ENCODE measurements at regions not wholly inside any gene's neighbourhood (a gene's known extent, or its start where the extent isn't known, plus 50 kb on each side); places are given as distances from the start of the nearest gene placed in this dataset.

DNA sequence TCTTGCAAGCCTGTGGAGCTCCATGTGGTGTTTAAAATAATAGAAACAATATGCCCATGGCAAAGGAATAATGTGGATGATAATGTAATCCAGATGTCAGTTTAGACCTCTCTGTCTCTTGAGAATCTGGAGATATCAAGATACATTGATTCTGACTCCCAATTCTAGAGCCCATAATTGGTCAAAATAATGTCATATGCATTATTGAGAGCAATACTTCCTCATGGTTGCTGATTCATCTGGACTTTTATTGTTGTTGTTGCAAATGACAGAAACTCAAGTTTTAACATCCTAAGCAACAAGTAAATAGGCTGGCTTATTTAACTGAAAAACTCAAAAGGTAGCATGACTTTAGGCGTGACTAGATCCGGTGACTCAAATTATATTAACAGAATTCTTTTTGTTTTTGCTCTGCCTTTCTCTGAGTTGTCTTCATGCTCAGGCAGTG lies 152.1 kb downstream of the PCSK1 start:
- no peaks in the 10 kb centered on the region for H3K9me3 ChIP-seq (replicated peaks; ENCODE audit: control insufficient read depth, insufficient read depth, low read length)
- no peak overlapping the region for H3K4me2 ChIP-seq (ENCODE audit: insufficient read depth, low read length)
- H3K9ac ChIP-seq (replicated peaks; ENCODE audit: extremely low read depth, insufficient read depth, low read length), result no peak overlapping the region
- ChIA-PET POLR2A (interaction anchor here (0.7 kb wide), 1 partner anchor 550 kb away, joined by 4 read pairs; no protein-coding TSS in a partner anchor), CTCF (interaction anchor here (0.7 kb wide), 1 partner anchor 13 kb away, joined by 3 read pairs; no protein-coding TSS in a partner anchor)
- no peak for FAIRE-seq
- no peak overlapping the region for H3K4me3 ChIP-seq (replicated peaks in 1 of 3; ENCODE audit: insufficient read depth in 1 of 3, low read depth in 1 of 3, low read length in 3 of 3)
- BruUV-seq (replicated peaks), result no TSS peak
- no peaks in the 10 kb centered on the region for H3K27me3 ChIP-seq (ENCODE audit: control insufficient read depth in 2 of 2, insufficient read depth in 2 of 2, low read length in 2 of 2)
- no peak overlapping the region for H3K27ac ChIP-seq (ENCODE audit: insufficient read depth, low read depth, low read length)
- no peaks in the 10 kb centered on the region for H3K79me2 ChIP-seq (ENCODE audit: control insufficient read depth, insufficient read depth, low read length)
- no peaks in the 10 kb centered on the region for H3K36me3 ChIP-seq (ENCODE audit: control insufficient read depth in 2 of 2, extremely low read depth in 1 of 2, insufficient read depth in 2 of 2, low read length in 2 of 2)
- no peak overlapping the region for H2AFZ ChIP-seq (ENCODE audit: low read depth, low read length)
- H4K20me1 ChIP-seq (replicated peaks; ENCODE audit: control insufficient read depth, extremely low read depth, insufficient read depth, low read length), result no peaks in the 10 kb centered on the region
- peaks cover 9% of the 10 kb centered on the region for H3K4me1 ChIP-seq (ENCODE audit: control insufficient read depth, extremely low read depth, insufficient read depth, low read length)
- no peaks in the 10 kb centered on the region for H3K9me1 ChIP-seq (replicated peaks; ENCODE audit: control insufficient read depth, extremely low read depth, insufficient read depth, low read length)
- dilution Hi-C loops (cut with MboI; ENCODE audit: extremely low pct_ligation_motif_present, low sequenced_read_pairs), result no loop called here
- TF ChIP-seq POLR2A (IDR thresholded peaks at IDR 0.05; ENCODE audit: low read depth, low read length) (no peak), GATA2 (IDR thresholded peaks at IDR 0.05; ENCODE audit: insufficient read depth, insufficient read length, low read depth, low read length) (no peak), FOS (IDR thresholded peaks at IDR 0.05; ENCODE audit: borderline replicate concordance, insufficient read depth, low read length) (no peak), JUN (IDR thresholded peaks at IDR 0.05; ENCODE audit: borderline replicate concordance, insufficient read depth, insufficient read length, low read depth) (no peak), EZH2 (IDR thresholded peaks at IDR 0.05; ENCODE audit: borderline replicate concordance, low read depth, low read length, severe bottlenecking) (no peak), MYC (IDR thresholded peaks at IDR 0.05; ENCODE audit: low read depth, low read length) (no peak), POLR2AphosphoS5 (IDR thresholded peaks at IDR 0.05; ENCODE audit: insufficient read depth, low read depth, low read length) (no peak), CTCF (IDR thresholded peaks at IDR 0.05; ENCODE audit: extremely low read depth in 1 of 2, insufficient read depth in 1 of 2, low read depth in 1 of 2, low read length in 2 of 2) (no peak)
- TF ChIP-seq, protein P1, sequence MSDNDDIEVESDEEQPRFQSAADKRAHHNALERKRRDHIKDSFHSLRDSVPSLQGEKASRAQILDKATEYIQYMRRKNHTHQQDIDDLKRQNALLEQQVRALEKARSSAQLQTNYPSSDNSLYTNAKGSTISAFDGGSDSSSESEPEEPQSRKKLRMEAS (IDR thresholded peaks at IDR 0.05; ENCODE audit: insufficient read depth, insufficient read length), result no peak
- intact Hi-C loops (cut with micrococcal nuclease), result no loop called here
- no peak for DNase-seq (ENCODE audit: low read depth, low spot score)
